HUES48 (cell line): ENCODE measurements at regions not wholly inside any gene's neighbourhood (a gene's known extent, or its start where the extent isn't known, plus 50 kb on each side); places are given as distances from the start of the nearest gene placed in this dataset.

Experiments used
- H3K27ac ChIP-seq: one replicate; pipeline ENCODE4 v1.7.0; 2013; ENCODE audit warnings: low read depth, low read length, inconsistent platforms
- H3K27me3 ChIP-seq: 2 replicates; pipeline ENCODE4 v1.6.1; 2013; ENCODE audit warnings: mild to moderate bottlenecking, low read length; ENCODE audit not compliant: control insufficient read depth, insufficient read depth
- H3K36me3 ChIP-seq: 2 replicates; pipeline ENCODE4 v1.6.1; 2013; ENCODE audit warnings: low read length; ENCODE audit not compliant: control insufficient read depth, insufficient read depth
- H3K4me1 ChIP-seq: 2 replicates; pipeline ENCODE4 v1.6.1; 2013; ENCODE audit warnings: mild to moderate bottlenecking, low read length; ENCODE audit not compliant: control insufficient read depth, insufficient read depth
- H3K4me3 ChIP-seq: 2 replicates; pipeline ENCODE4 v1.5.1; 2013; ENCODE audit warnings: mild to moderate bottlenecking, low read depth, low read length
- H3K9ac ChIP-seq: 2 replicates; pipeline ENCODE4 v1.6.1; 2013; ENCODE audit warnings: mild to moderate bottlenecking, low read depth, low read length, moderate library complexity
- H3K9me3 ChIP-seq: 2 replicates; pipeline ENCODE4 v1.6.1; 2013; ENCODE audit warnings: low read length; ENCODE audit not compliant: control insufficient read depth, insufficient read depth

DNA sequence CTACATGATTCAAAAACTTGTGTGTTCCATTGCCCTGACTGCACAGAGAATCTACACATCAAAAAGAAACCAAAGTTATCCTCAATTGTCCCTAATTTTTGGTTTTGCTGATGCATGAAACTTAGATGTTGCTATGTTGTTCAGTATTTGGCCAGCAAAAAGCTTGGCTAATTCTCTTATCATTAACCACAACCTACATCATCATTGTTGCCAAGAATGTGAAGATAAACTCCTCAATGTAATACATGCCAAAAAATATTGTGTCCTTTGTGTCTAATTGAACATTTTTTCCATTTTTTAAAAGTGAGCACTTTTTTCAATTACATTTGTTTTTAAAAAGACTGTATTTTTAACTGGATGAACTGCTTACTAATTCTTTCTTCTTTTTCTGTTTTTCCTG, 268.0 kb upstream of the SEMA3D start:
- Histone ChIP-seq H3K4me1 (no peaks in the 10 kb centered on the region), H3K4me3 (no peak overlapping the region), H3K27me3 (no peaks in the 10 kb centered on the region), H3K27ac (no peak overlapping the region), H3K9me3 (no peaks in the 10 kb centered on the region), H3K9ac (no peak overlapping the region), H3K36me3 (no peaks in the 10 kb centered on the region)

- Histone ChIP-seq H3K27me3 (no peaks in the 10 kb centered on the region), H3K4me1 (no peaks in the 10 kb centered on the region), H3K9ac (no peak overlapping the region), H3K36me3 (no peaks in the 10 kb centered on the region), H3K4me3 (no peak overlapping the region), H3K9me3 (no peaks in the 10 kb centered on the region), H3K27ac (no peak overlapping the region)
These were observed 265.8 kb upstream of the SEMA3D start for GRCh38 chr7:85452674-85453073.

DNA sequence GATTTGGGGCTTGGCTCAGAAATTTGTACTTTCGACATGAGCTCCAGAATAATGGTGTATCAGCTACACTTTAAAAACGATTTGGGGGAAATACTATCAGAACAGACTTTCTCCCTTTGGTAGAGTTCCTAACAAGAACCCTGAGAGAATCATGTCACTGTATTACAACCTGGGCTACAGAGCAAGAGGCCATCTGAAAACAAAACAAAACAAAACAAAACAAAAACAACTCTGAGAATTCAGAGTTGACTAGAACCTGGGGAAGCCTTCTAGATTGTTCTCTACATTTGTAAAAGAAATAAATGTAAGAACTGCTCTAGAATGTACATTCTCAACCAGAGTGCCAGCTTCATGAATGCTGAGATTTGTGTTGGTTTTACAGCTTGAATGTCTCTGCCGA, 262.6 kb upstream of the SEMA3D start:
- H3K27ac ChIP-seq: no peak overlapping the region
- no peak overlapping the region for H3K9ac ChIP-seq
- no peaks in the 10 kb centered on the region for H3K9me3 ChIP-seq
- no peak overlapping the region for H3K4me3 ChIP-seq
- no peaks in the 10 kb centered on the region for H3K27me3 ChIP-seq
- H3K4me1 ChIP-seq: no peaks in the 10 kb centered on the region
- no peaks in the 10 kb centered on the region for H3K36me3 ChIP-seq

DNA sequence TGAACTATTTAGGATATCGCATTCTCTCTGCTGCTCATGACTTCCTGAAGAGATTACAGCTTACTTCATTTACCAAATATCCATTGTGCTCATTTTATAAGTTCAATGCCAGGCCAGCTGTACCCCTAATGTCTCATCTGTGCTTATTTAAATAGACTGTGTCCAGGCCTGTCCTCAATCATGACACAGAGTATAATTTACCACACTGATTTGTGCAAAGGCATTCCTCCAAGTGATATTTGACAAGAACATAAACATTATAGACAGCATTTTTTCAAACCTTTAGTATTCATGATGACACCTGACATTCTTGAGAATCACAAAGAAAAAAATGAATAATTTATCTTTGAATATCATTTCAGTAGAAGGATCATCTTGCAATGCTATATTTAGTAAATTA, 260.1 kb upstream of the SEMA3D start:
- Histone ChIP-seq H3K4me3 (no peak overlapping the region), H3K4me1 (no peaks in the 10 kb centered on the region), H3K9me3 (no peaks in the 10 kb centered on the region), H3K27me3 (no peaks in the 10 kb centered on the region), H3K36me3 (no peaks in the 10 kb centered on the region), H3K9ac (no peak overlapping the region), H3K27ac (no peak overlapping the region)

DNA sequence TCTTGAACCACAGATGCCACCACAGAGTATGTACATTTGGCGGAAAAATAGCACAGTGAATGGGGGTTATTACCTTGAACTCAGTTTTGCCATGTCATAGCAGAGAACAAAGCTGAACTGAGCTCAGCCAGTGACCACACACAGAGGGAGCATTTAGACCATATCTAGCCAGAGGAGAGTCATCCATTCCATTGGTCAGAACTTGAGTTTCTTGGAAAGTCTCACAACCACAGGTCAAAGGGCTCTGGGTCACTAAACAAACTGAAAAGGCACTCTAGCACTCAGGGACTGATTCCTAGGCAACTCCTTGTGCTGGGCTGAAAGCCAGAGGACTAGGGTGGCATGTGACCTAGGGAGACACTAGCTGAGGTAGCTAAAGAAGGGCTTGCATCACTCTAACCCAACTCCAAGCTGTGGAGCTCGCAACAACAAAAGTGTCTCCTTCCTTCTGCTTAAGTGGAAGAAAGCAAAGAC, 239.7 kb upstream of the SEMA3D start:
- Histone ChIP-seq H3K4me1 (no peaks in the 10 kb centered on the region), H3K27ac (no peak overlapping the region), H3K9ac (no peak overlapping the region), H3K9me3 (no peaks in the 10 kb centered on the region), H3K36me3 (no peaks in the 10 kb centered on the region), H3K27me3 (no peaks in the 10 kb centered on the region), H3K4me3 (no peak overlapping the region)

DNA sequence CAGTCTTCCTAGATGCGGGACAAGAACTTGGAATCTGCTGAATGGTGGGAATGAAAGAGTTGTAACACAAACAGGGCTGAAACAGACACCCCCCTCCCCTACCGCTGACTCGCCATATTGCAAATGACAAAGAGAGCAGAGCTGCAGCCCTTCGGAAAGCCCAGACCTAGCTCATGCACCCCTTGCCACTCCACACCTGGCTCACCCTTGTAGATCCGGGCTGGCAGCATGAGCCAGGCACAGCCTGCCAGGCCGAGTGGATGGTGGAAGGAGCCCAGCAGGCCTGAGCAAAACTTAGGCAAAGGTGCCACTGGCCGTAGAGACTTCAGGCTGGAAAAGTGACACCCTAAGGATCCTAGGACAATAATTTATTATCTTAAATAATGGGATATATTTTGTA, 237.4 kb upstream of the SEMA3D start:
- no peak overlapping the region for H3K27ac ChIP-seq
- no peaks in the 10 kb centered on the region for H3K36me3 ChIP-seq
- no peaks in the 10 kb centered on the region for H3K4me1 ChIP-seq
- H3K9ac ChIP-seq: no peak overlapping the region
- H3K27me3 ChIP-seq: no peaks in the 10 kb centered on the region
- no peaks in the 10 kb centered on the region for H3K9me3 ChIP-seq
- H3K4me3 ChIP-seq: no peak overlapping the region

GRCh38 chr7:85423209-85423895, 236.5 kb upstream of the SEMA3D start:
- Histone ChIP-seq H3K27me3 (no peaks in the 10 kb centered on the region), H3K36me3 (no peaks in the 10 kb centered on the region), H3K4me3 (no peak overlapping the region), H3K27ac (no peak overlapping the region), H3K4me1 (no peaks in the 10 kb centered on the region), H3K9ac (no peak overlapping the region), H3K9me3 (no peaks in the 10 kb centered on the region)

GRCh38 chr7:85415743-85416142, 228.9 kb upstream of the SEMA3D start:
- no peaks in the 10 kb centered on the region for H3K36me3 ChIP-seq
- H3K9me3 ChIP-seq: no peaks in the 10 kb centered on the region
- no peaks in the 10 kb centered on the region for H3K4me1 ChIP-seq
- H3K4me3 ChIP-seq: no peak overlapping the region
- H3K27me3 ChIP-seq: no peaks in the 10 kb centered on the region
- H3K27ac ChIP-seq: no peak overlapping the region
- no peak overlapping the region for H3K9ac ChIP-seq

GRCh38 chr7:85413718-85414117, 226.9 kb upstream of the SEMA3D start:
- no peak overlapping the region for H3K4me3 ChIP-seq
- H3K9ac ChIP-seq: no peak overlapping the region
- no peak overlapping the region for H3K27ac ChIP-seq
- H3K36me3 ChIP-seq: no peaks in the 10 kb centered on the region
- no peaks in the 10 kb centered on the region for H3K4me1 ChIP-seq
- H3K9me3 ChIP-seq: no peaks in the 10 kb centered on the region
- H3K27me3 ChIP-seq: no peaks in the 10 kb centered on the region

DNA sequence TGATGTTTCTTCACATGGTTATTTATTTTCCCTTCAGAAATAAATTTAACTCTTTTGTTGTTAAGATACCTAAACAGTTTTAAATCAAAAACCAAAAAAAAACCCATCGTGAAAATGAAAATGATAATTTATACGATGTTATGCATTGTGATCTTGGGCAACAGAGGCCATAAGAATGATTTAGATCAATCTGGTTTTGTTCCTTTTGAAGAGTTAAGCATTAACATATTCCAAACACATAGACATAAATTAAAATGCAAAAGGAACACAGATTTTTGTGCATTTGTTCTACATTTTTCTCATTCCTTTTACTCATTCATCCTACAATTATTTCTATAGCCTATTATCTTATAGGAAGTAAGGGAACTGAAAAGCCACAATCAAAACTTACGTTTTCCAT, 226.1 kb upstream of the SEMA3D start:
- H3K9ac ChIP-seq: no peak overlapping the region
- H3K27ac ChIP-seq: no peak overlapping the region
- no peaks in the 10 kb centered on the region for H3K27me3 ChIP-seq
- no peaks in the 10 kb centered on the region for H3K36me3 ChIP-seq
- no peaks in the 10 kb centered on the region for H3K4me1 ChIP-seq
- H3K9me3 ChIP-seq: no peaks in the 10 kb centered on the region
- no peak overlapping the region for H3K4me3 ChIP-seq

- H3K36me3 ChIP-seq: no peaks in the 10 kb centered on the region
- H3K4me3 ChIP-seq: no peak overlapping the region
- no peaks in the 10 kb centered on the region for H3K27me3 ChIP-seq
- H3K9me3 ChIP-seq: no peaks in the 10 kb centered on the region
- no peak overlapping the region for H3K9ac ChIP-seq
- H3K27ac ChIP-seq: no peak overlapping the region
- no peaks in the 10 kb centered on the region for H3K4me1 ChIP-seq
These were observed 220.5 kb upstream of the SEMA3D start for GRCh38 chr7:85407391-85407790.
